SK-N-SH (cell line): ENCODE measurements at regions not wholly inside any gene's neighbourhood (a gene's known extent, or its start where the extent isn't known, plus 50 kb on each side); places are given as distances from the start of the nearest gene placed in this dataset.

Experiments
- GABPA ChIP-seq: IDR thresholded peaks from 2 replicates; pipeline ENCODE4 v1.4.0; 2012; ENCODE audit warnings: low read depth, mild to moderate bottlenecking
- NFIC ChIP-seq: IDR thresholded peaks from 2 replicates; pipeline ENCODE4 v1.4.0; 2012; ENCODE audit warnings: borderline replicate concordance
- POLR2AphosphoS5 ChIP-seq: IDR thresholded peaks from 2 replicates; pipeline ENCODE4 v1.6.1; 2012; ENCODE audit warnings: low read depth, low read length

DNA sequence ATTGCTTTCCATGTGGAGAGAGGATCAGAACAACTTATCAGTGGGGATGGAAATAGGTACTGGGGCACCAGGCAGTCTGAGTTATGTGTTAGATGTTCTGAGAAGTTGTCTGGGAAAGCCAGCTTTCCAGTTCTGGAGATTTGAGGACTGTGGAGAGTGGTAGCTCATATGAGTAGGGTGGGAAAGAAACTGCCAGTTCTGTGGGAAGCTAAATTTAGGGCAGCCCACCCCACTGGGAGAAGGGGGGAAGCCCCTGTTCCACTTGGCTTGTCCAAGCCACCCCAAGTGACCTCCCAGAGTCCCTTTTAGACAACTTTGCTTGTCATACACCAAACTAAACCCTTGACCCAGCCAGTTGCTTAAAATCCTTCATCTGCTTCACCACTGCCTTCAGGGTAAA, 189.5 kb downstream of the REEP3 start:
- TF ChIP-seq GABPA (no peak), NFIC (no peak), POLR2AphosphoS5 (no peak)
